Liver (tissue), 8 donors: ENCODE measurements at regions not wholly inside any gene's neighbourhood (a gene's known extent, or its start where the extent isn't known, plus 50 kb on each side); places are given as distances from the start of the nearest gene placed in this dataset.

Experiments
- DNase-seq: peaks from one replicate; pipeline ENCODE4 v3.0.0-alpha.2; 2017; ENCODE audit warnings: low spot score
- H3K27ac ChIP-seq, 2 donors: one replicate each; pipeline ENCODE4 v1.7.0; 2013; ENCODE audit warnings: inconsistent platforms in 2 of 2, low read length in 2 of 2, control low read depth in 1 of 2, low read depth in 1 of 2, mild to moderate bottlenecking in 1 of 2
- H3K27me3 ChIP-seq, 4 donors: one replicate each; pipeline versions ENCODE4 v1.6.1 to v1.7.0; 2013; ENCODE audit warnings: low read length in 3 of 4, inconsistent platforms in 1 of 4, mild to moderate bottlenecking in 1 of 4, moderate library complexity in 1 of 4; ENCODE audit not compliant: control insufficient read depth in 4 of 4, insufficient read depth in 4 of 4
- H3K36me3 ChIP-seq, 4 donors: one replicate each; pipeline versions ENCODE4 v1.6.1 to v1.7.0; 2013; ENCODE audit warnings: low read length in 3 of 4, mild to moderate bottlenecking in 3 of 4, low read depth in 1 of 4, moderate library complexity in 1 of 4; ENCODE audit not compliant: control insufficient read depth in 4 of 4, insufficient read depth in 3 of 4
- H3K4me1 ChIP-seq, 4 donors: one replicate each; pipeline versions ENCODE4 v1.6.1 to v1.7.0; 2013; ENCODE audit warnings: low read length in 3 of 4, mild to moderate bottlenecking in 3 of 4, moderate library complexity in 1 of 4; ENCODE audit not compliant: control insufficient read depth in 4 of 4, insufficient read depth in 4 of 4
- H3K4me3 ChIP-seq, 3 donors: one replicate each; pipeline versions ENCODE4 v1.6.1 to v1.7.0; 2013; ENCODE audit warnings: low read length in 3 of 3, control low read depth in 1 of 3, low read depth in 1 of 3, mild to moderate bottlenecking in 1 of 3
- H3K9ac ChIP-seq, 2 donors: one replicate each; pipeline ENCODE4 v1.7.0; 2013; ENCODE audit warnings: low read length in 2 of 2, mild to moderate bottlenecking in 2 of 2, moderate library complexity in 2 of 2, control low read depth in 1 of 2, low read depth in 1 of 2
- H3K9me3 ChIP-seq, 4 donors: one replicate each; pipeline versions ENCODE4 v1.6.1 to v1.7.0; 2013; ENCODE audit warnings: low read length in 3 of 4; ENCODE audit not compliant: control insufficient read depth in 4 of 4
- EGR1 ChIP-seq, 2 donors: IDR thresholded peaks; 2 replicates each; pipeline ENCODE4 v1.6.1; 2016 to 2018; ENCODE audit warnings: antibody characterized with exemption in 2 of 2, low read depth in 2 of 2
- FOXA2 ChIP-seq: IDR thresholded peaks from 2 replicates; pipeline ENCODE4 v1.6.1; 2016; ENCODE audit warnings: antibody characterized with exemption
- GABPA ChIP-seq, 2 donors: IDR thresholded peaks in 1 of 2; conservative IDR thresholded peaks in 1 of 2; 2 replicates each; pipeline ENCODE4 v1.6.1; 2016; ENCODE audit warnings: antibody characterized with exemption in 2 of 2, mild to moderate bottlenecking in 1 of 2, moderate library complexity in 1 of 2
- HNF4A ChIP-seq, 2 donors: conservative IDR thresholded peaks; 2 replicates each; pipeline ENCODE4 v1.6.1; 2016; ENCODE audit warnings: antibody characterized with exemption in 2 of 2, mild to moderate bottlenecking in 2 of 2
- JUND ChIP-seq, 2 donors: IDR thresholded peaks; 2 replicates each; pipeline ENCODE4 v1.6.1; 2016; ENCODE audit warnings: antibody characterized with exemption in 2 of 2
- NR2F2 ChIP-seq: IDR thresholded peaks from 2 replicates; pipeline ENCODE4 v1.6.1; 2016; ENCODE audit warnings: antibody characterized with exemption
- RAD21 ChIP-seq, 2 donors: IDR thresholded peaks; 2 replicates each; pipeline ENCODE4 v1.6.1; 2016; ENCODE audit warnings: antibody characterized with exemption in 2 of 2, mild to moderate bottlenecking in 2 of 2
- RXRA ChIP-seq, 2 donors: IDR thresholded peaks; 2 replicates each; pipeline ENCODE4 v1.6.1; 2017 to 2018; ENCODE audit warnings: antibody characterized with exemption in 2 of 2, mild to moderate bottlenecking in 1 of 2
- TAF1 ChIP-seq: conservative IDR thresholded peaks from 2 replicates; pipeline ENCODE4 v1.6.1; 2016; ENCODE audit warnings: antibody characterized with exemption, mild to moderate bottlenecking
- YY1 ChIP-seq: IDR thresholded peaks from 2 replicates; pipeline ENCODE4 v1.6.1; 2016; ENCODE audit warnings: antibody characterized with exemption, mild to moderate bottlenecking
- WGBS: extraction: QIAGEN DNeasy Blood & Tissue Kit; methylation state at CpG from one replicate; pipeline ENCODE4 v1.1.7; 2013; 5-methylcytosine and 5-hydroxymethylcytosine counted together
- TF ChIP-seq, protein P1 (sequence below): IDR thresholded peaks from 2 replicates; pipeline ENCODE4 v1.6.1; 2016; ENCODE audit warnings: antibody characterized with exemption
- TF ChIP-seq, protein P2 (sequence below): IDR thresholded peaks from 2 replicates; pipeline ENCODE4 v1.6.1; 2016; ENCODE audit warnings: antibody characterized with exemption, mild to moderate bottlenecking
- TF ChIP-seq, protein P3 (sequence below): IDR thresholded peaks from 2 replicates; pipeline ENCODE4 v1.6.1; 2016; ENCODE audit warnings: antibody characterized with exemption
- TF ChIP-seq, protein P4 (sequence below): fragments of 150-350 bp; IDR thresholded peaks from 2 replicates; pipeline ENCODE4 v1.5.1; 2017; ENCODE audit warnings: improper control_type of control experiment, low read depth, low read length; ENCODE audit not compliant: missing input control
- TF ChIP-seq, protein P5 (sequence below): IDR thresholded peaks from 2 replicates; pipeline ENCODE4 v1.6.1; 2016; ENCODE audit warnings: antibody characterized with exemption
- donor health status: healthy.
- donor health status: healthy.
- donor health status: healthy.
- donor health status: healthy.
- donor health status: healthy.

DNA sequence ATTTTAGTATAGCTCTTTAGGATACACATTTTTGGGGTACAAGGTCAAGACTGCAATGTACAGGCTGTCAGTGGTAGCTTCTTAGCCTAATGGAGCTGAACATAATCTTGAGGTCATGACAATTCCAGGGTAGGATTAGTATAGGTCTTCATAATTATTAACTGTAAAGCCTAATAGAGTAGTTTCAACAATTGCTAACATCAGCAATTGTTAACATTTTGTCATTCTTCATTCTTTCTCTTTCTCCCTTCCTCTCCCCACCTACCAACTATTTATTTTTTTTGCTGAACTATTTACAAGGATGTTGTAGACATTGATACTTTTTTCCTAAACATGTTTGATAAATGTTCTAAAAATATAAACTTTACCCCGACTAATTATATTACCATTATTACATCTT is 461.3 kb upstream of the DCC start:
- Histone ChIP-seq H3K36me3 (no peaks in the 10 kb centered on the region), H3K27me3 (no peaks in the 10 kb centered on the region), H3K4me3 (no peak overlapping the region), H3K9ac (no peak overlapping the region), H3K27ac (no peak overlapping the region), H3K4me1 (no peaks in the 10 kb centered on the region), H3K9me3 (peaks cover 0 to 4% (median 0%) of the 10 kb centered on the region in 4 donors)
- no peak for DNase-seq
- 47% methylated on average over 1 of the region's 1 CpG for WGBS
- TF ChIP-seq YY1, result no peak
- TF ChIP-seq, protein P1, sequence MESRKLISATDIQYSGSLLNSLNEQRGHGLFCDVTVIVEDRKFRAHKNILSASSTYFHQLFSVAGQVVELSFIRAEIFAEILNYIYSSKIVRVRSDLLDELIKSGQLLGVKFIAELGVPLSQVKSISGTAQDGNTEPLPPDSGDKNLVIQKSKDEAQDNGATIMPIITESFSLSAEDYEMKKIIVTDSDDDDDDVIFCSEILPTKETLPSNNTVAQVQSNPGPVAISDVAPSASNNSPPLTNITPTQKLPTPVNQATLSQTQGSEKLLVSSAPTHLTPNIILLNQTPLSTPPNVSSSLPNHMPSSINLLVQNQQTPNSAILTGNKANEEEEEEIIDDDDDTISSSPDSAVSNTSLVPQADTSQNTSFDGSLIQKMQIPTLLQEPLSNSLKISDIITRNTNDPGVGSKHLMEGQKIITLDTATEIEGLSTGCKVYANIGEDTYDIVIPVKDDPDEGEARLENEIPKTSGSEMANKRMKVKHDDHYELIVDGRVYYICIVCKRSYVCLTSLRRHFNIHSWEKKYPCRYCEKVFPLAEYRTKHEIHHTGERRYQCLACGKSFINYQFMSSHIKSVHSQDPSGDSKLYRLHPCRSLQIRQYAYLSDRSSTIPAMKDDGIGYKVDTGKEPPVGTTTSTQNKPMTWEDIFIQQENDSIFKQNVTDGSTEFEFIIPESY, result no peak
- TF ChIP-seq FOXA2, result no peak
- TF ChIP-seq HNF4A (conservative IDR thresholded peaks at IDR 0.05), result no peak
- TF ChIP-seq, protein P2, sequence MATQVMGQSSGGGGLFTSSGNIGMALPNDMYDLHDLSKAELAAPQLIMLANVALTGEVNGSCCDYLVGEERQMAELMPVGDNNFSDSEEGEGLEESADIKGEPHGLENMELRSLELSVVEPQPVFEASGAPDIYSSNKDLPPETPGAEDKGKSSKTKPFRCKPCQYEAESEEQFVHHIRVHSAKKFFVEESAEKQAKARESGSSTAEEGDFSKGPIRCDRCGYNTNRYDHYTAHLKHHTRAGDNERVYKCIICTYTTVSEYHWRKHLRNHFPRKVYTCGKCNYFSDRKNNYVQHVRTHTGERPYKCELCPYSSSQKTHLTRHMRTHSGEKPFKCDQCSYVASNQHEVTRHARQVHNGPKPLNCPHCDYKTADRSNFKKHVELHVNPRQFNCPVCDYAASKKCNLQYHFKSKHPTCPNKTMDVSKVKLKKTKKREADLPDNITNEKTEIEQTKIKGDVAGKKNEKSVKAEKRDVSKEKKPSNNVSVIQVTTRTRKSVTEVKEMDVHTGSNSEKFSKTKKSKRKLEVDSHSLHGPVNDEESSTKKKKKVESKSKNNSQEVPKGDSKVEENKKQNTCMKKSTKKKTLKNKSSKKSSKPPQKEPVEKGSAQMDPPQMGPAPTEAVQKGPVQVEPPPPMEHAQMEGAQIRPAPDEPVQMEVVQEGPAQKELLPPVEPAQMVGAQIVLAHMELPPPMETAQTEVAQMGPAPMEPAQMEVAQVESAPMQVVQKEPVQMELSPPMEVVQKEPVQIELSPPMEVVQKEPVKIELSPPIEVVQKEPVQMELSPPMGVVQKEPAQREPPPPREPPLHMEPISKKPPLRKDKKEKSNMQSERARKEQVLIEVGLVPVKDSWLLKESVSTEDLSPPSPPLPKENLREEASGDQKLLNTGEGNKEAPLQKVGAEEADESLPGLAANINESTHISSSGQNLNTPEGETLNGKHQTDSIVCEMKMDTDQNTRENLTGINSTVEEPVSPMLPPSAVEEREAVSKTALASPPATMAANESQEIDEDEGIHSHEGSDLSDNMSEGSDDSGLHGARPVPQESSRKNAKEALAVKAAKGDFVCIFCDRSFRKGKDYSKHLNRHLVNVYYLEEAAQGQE, result no peak
- no peak for TF ChIP-seq GABPA (IDR thresholded peaks at IDR 0.05 in 1 of 2, conservative IDR thresholded peaks at IDR 0.05 in 1 of 2)
- no peak for TF ChIP-seq NR2F2
- TF ChIP-seq EGR1 (IDR thresholded peaks at IDR 0.05; ENCODE audit: low read depth in 2 of 2), result no peak

DNA sequence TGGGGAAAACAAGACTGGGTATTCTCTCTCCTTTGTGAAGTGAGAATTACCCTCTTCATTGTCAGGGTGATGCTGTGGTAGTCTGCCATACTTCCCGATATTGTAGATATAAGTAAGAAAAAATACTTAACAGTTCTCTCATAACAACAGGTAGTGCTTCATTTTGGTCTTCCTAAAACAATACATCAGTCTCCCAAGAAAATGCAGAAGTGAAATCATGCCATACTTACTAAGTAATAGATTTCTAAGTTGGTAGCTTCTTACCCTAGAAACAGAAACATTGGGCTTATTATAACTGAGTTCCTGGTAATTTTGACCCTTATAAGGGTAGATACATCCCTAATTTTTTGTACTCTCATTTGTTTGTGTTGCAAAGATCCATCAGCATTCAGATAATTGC is 460.7 kb upstream of the DCC start:
- TF ChIP-seq, protein P3, sequence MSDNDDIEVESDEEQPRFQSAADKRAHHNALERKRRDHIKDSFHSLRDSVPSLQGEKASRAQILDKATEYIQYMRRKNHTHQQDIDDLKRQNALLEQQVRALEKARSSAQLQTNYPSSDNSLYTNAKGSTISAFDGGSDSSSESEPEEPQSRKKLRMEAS, result no peak
- Histone ChIP-seq H3K9ac (no peak overlapping the region), H3K27ac (no peak overlapping the region), H3K4me1 (no peaks in the 10 kb centered on the region), H3K4me3 (no peak overlapping the region), H3K27me3 (no peaks in the 10 kb centered on the region), H3K9me3 (peaks cover 0 to 4% (median 0%) of the 10 kb centered on the region in 4 donors), H3K36me3 (no peaks in the 10 kb centered on the region)
- DNase-seq, result no peak
- WGBS, result 85% methylated on average over 1 of the region's 1 CpG

DNA sequence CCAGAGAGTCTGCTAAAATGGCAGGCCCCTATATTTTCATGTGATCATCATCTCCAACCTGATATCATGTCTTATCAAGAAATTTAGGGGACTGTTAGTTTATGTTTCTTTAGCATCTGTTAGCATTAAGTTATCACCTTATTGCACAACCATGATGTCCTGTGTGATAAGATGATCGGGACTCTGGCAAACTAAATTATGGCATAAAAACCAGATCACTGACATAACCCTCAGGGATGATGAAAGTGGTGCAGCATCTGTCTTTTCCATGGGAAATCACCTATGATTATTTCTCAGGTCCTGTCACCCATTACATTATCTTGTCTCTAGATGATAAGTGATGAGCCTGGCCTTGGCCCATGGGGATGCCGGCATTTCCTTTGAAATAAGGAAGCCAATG is 458.6 kb upstream of the DCC start:
- Histone ChIP-seq H3K9ac (no peak overlapping the region), H3K27me3 (no peaks in the 10 kb centered on the region), H3K27ac (no peak overlapping the region), H3K9me3 (peaks cover 0 to 4% (median 0%) of the 10 kb centered on the region in 4 donors), H3K36me3 (no peaks in the 10 kb centered on the region), H3K4me1 (no peaks in the 10 kb centered on the region), H3K4me3 (no peak overlapping the region)
- no peak for DNase-seq
- 59% methylated on average over 2 of the region's 2 CpGs for WGBS
- TF ChIP-seq, protein P4, sequence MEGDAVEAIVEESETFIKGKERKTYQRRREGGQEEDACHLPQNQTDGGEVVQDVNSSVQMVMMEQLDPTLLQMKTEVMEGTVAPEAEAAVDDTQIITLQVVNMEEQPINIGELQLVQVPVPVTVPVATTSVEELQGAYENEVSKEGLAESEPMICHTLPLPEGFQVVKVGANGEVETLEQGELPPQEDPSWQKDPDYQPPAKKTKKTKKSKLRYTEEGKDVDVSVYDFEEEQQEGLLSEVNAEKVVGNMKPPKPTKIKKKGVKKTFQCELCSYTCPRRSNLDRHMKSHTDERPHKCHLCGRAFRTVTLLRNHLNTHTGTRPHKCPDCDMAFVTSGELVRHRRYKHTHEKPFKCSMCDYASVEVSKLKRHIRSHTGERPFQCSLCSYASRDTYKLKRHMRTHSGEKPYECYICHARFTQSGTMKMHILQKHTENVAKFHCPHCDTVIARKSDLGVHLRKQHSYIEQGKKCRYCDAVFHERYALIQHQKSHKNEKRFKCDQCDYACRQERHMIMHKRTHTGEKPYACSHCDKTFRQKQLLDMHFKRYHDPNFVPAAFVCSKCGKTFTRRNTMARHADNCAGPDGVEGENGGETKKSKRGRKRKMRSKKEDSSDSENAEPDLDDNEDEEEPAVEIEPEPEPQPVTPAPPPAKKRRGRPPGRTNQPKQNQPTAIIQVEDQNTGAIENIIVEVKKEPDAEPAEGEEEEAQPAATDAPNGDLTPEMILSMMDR, result no peak
- TF ChIP-seq, protein P3, result no peak
- TF ChIP-seq YY1 (no peak), HNF4A (conservative IDR thresholded peaks at IDR 0.05) (no peak), GABPA (IDR thresholded peaks at IDR 0.05 in 1 of 2, conservative IDR thresholded peaks at IDR 0.05 in 1 of 2) (no peak), RAD21 (IDR thresholded peaks at IDR 0.05) (no peak), JUND (IDR thresholded peaks at IDR 0.05) (no peak), EGR1 (IDR thresholded peaks at IDR 0.05; ENCODE audit: low read depth in 2 of 2) (no peak), RXRA (IDR thresholded peaks at IDR 0.05) (no peak), NR2F2 (no peak), FOXA2 (no peak), TAF1 (no peak)
- TF ChIP-seq, protein P1, result no peak
- TF ChIP-seq, protein P5, sequence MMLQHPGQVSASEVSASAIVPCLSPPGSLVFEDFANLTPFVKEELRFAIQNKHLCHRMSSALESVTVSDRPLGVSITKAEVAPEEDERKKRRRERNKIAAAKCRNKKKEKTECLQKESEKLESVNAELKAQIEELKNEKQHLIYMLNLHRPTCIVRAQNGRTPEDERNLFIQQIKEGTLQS, result no peak
